Ovary (tissue), 3 donors: ENCODE measurements at regions not wholly inside any gene's neighbourhood (a gene's known extent, or its start where the extent isn't known, plus 50 kb on each side); places are given as distances from the start of the nearest gene placed in this dataset.

Experiments
- POLR2A ChIP-seq: fragments of 450-650 bp; IDR thresholded peaks from one replicate; pipeline ENCODE4 v1.6.1; 2017; ENCODE audit warnings: antibody characterized with exemption, mild to moderate bottlenecking, moderate library complexity
- TF ChIP-seq, protein P1 (sequence below), 3 donors: fragments of 450-650 bp in 2 of 3; fragments of 200-600 bp in 1 of 3; IDR thresholded peaks; one replicate each; pipeline versions ENCODE4 v1.5.1 to v1.8.0; 2016 to 2022; ENCODE audit warnings: antibody characterized with exemption in 3 of 3, mild to moderate bottlenecking in 1 of 3
- donor health status: DM: no; HTN: no; CAD: no.

- TF ChIP-seq, protein P1, sequence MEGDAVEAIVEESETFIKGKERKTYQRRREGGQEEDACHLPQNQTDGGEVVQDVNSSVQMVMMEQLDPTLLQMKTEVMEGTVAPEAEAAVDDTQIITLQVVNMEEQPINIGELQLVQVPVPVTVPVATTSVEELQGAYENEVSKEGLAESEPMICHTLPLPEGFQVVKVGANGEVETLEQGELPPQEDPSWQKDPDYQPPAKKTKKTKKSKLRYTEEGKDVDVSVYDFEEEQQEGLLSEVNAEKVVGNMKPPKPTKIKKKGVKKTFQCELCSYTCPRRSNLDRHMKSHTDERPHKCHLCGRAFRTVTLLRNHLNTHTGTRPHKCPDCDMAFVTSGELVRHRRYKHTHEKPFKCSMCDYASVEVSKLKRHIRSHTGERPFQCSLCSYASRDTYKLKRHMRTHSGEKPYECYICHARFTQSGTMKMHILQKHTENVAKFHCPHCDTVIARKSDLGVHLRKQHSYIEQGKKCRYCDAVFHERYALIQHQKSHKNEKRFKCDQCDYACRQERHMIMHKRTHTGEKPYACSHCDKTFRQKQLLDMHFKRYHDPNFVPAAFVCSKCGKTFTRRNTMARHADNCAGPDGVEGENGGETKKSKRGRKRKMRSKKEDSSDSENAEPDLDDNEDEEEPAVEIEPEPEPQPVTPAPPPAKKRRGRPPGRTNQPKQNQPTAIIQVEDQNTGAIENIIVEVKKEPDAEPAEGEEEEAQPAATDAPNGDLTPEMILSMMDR (IDR thresholded peaks at IDR 0.05), result no peak
- no peak for TF ChIP-seq POLR2A
Measured at GRCh38 chr14:105867961-105868599, 341.7 kb downstream of the TMEM121 start.
